ENCODE measurements at regions not wholly inside any gene's neighbourhood (a gene's known extent, or its start where the extent isn't known, plus 50 kb on each side); places are given as distances from the start of the nearest gene placed in this dataset.

GRCh38 chr20:6944292-6944691 is 176.8 kb downstream of the BMP2 start:
- TF ChIP-seq POLR2AphosphoS5 (IDR thresholded peaks at IDR 0.05; ENCODE audit: low read depth, low read length), result no peak
- no peak for TF ChIP-seq SMARCC2 (IDR thresholded peaks at IDR 0.05)
- TF ChIP-seq SMC3 (IDR thresholded peaks at IDR 0.05; ENCODE audit: low read length), result no peak
- TF ChIP-seq SP2 (CRISPR knock-in tag; IDR thresholded peaks at IDR 0.05), result no peak
- no peak for TF ChIP-seq ZKSCAN8 (CRISPR knock-in tag; IDR thresholded peaks at IDR 0.05; ENCODE audit: borderline replicate concordance)
- TF ChIP-seq RFXANK (CRISPR knock-in tag; IDR thresholded peaks at IDR 0.05), result no peak
- TF ChIP-seq GTF2F1 (IDR thresholded peaks at IDR 0.05; ENCODE audit: low read length), result no peak
- TF ChIP-seq KDM2A (CRISPR knock-in tag; IDR thresholded peaks at IDR 0.05; ENCODE audit: borderline replicate concordance, low read depth), result no peak
- no peak for TF ChIP-seq RARA (CRISPR knock-in tag; IDR thresholded peaks at IDR 0.05)
- TF ChIP-seq, protein P1, sequence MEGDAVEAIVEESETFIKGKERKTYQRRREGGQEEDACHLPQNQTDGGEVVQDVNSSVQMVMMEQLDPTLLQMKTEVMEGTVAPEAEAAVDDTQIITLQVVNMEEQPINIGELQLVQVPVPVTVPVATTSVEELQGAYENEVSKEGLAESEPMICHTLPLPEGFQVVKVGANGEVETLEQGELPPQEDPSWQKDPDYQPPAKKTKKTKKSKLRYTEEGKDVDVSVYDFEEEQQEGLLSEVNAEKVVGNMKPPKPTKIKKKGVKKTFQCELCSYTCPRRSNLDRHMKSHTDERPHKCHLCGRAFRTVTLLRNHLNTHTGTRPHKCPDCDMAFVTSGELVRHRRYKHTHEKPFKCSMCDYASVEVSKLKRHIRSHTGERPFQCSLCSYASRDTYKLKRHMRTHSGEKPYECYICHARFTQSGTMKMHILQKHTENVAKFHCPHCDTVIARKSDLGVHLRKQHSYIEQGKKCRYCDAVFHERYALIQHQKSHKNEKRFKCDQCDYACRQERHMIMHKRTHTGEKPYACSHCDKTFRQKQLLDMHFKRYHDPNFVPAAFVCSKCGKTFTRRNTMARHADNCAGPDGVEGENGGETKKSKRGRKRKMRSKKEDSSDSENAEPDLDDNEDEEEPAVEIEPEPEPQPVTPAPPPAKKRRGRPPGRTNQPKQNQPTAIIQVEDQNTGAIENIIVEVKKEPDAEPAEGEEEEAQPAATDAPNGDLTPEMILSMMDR (CRISPR knock-in tag; IDR thresholded peaks at IDR 0.05), result no peak
- no peak for TF ChIP-seq EP300 (IDR thresholded peaks at IDR 0.05; ENCODE audit: low read depth in 2 of 2, low read length in 2 of 2)
- no peak for TF ChIP-seq EP300 (CRISPR knock-in tag; IDR thresholded peaks at IDR 0.05; ENCODE audit: borderline replicate concordance)
- no peak for TF ChIP-seq TRIM24 (CRISPR knock-in tag; IDR thresholded peaks at IDR 0.05)
